Heart left ventricle (tissue), 16 donors: ENCODE measurements at regions not wholly inside any gene's neighbourhood (a gene's known extent, or its start where the extent isn't known, plus 50 kb on each side); places are given as distances from the start of the nearest gene placed in this dataset.

Source experiments
- ATAC-seq, 4 donors: fragments of 200-7000 bp; cut with Tn5 transposase; one replicate each; pipeline ENCODE4 v1.9.1; 2020 to 2022; ENCODE audit warnings: moderate library complexity in 4 of 4, mild to moderate bottlenecking in 3 of 4, moderate number of reproducible peaks in 1 of 4
- DNase-seq, 5 donors: peaks; one replicate each; pipeline ENCODE4 v3.0.0-alpha.2; 2020
- H3K27ac ChIP-seq, 12 donors: fragments of 200-600 bp; sonication (generic) in 4 of 12; one replicate each; pipeline versions ENCODE4 v1.5.0 to v1.8.0; 2016 to 2022; ENCODE audit warnings: mild to moderate bottlenecking in 2 of 12
- H3K27me3 ChIP-seq, 9 donors: fragments of 200-600 bp; sonication (generic) in 2 of 9; one replicate each; pipeline versions ENCODE4 v1.5.1 to v1.8.0; 2016 to 2022; ENCODE audit warnings: mild to moderate bottlenecking in 3 of 9
- H3K36me3 ChIP-seq, 9 donors: fragments of 200-600 bp; sonication (generic) in 2 of 9; one replicate each; pipeline versions ENCODE4 v1.5.0 to v1.8.0; 2018 to 2022; ENCODE audit warnings: mild to moderate bottlenecking in 2 of 9
- H3K4me1 ChIP-seq, 12 donors: fragments of 200-600 bp; sonication (generic) in 4 of 12; one replicate each; pipeline versions ENCODE4 v1.5.0 to v1.8.0; 2016 to 2022; ENCODE audit warnings: mild to moderate bottlenecking in 3 of 12
- H3K4me3 ChIP-seq, 12 donors: fragments of 200-600 bp; sonication (generic) in 4 of 12; one replicate each; pipeline versions ENCODE4 v1.5.0 to v1.8.0; 2017 to 2022; ENCODE audit warnings: mild to moderate bottlenecking in 9 of 12, moderate library complexity in 4 of 12
- H3K9me3 ChIP-seq, 12 donors: fragments of 200-600 bp; sonication (generic) in 4 of 12; one replicate each; pipeline versions ENCODE4 v1.5.0 to v1.8.0; 2016 to 2022; ENCODE audit warnings: mild to moderate bottlenecking in 1 of 12
- CTCF ChIP-seq, 12 donors: fragments of 200-600 bp; sonication (generic) in 4 of 12; IDR thresholded peaks; one replicate each; pipeline versions ENCODE4 v1.5.0 to v1.8.0; 2018 to 2022; ENCODE audit warnings: antibody characterized with exemption in 12 of 12, mild to moderate bottlenecking in 5 of 12
- POLR2A ChIP-seq, 2 donors: fragments of 450-650 bp; IDR thresholded peaks; one replicate each; pipeline ENCODE4 v1.6.1; 2017; ENCODE audit warnings: antibody characterized with exemption in 2 of 2, mild to moderate bottlenecking in 2 of 2, moderate library complexity in 2 of 2
- WGBS, 4 donors: extraction: QIAGEN DNeasy Blood & Tissue Kit in 2 of 4; methylation state at CpG; one replicate each; pipeline versions ENCODE4 v1.1.5 to v1.1.7; 2013 to 2018; 5-methylcytosine and 5-hydroxymethylcytosine counted together
- intact Hi-C, 10 donors: fragments of 100-400 bp; cut with DNase I; formaldehyde crosslinking; loops; one replicate each; pipeline versions ENCODE4 v1.11.1 to v1.14.2; 2022
- donor health status: ischemic (EF 13 %, LVEDD 7.1; RV severe dilation, severe dysfunction).
- donor health status: healthy with polysubstance abuse.
- donor health status: DM: no; HTN: yes; CAD: no.
- donor health status: DM: no; HTN: no; CAD: no.
- donor health status: ischemic (EF 25% LVEDD 6.9; RV normal size, moderate dysfunction).
- donor health status: ischemic (EF 25% LVEDD 5.7; RV mildly dilated, moderate dysfunction).
- donor health status: healthy.
- donor health status: DM: yes; HTN: yes; CAD: no.
- donor health status: ischemic (EF 35%, LVEDD 5.7; RV mildly dilated, moderate dysfunction).
- donor health status: nonischemic (EF 11% LVEDD 7.7; RV severe dilation, severe dysfunction).
- donor health status: DM: yes; HTN: yes; CAD: no.
- donor health status: PGD.
- donor health status: ischemic (EF 29% LVEDD 5.4; RV normal size, mild dysfunction).
- donor health status: nonischemic (EF 23%, LVEDD 6.1; RV moderate dilation, normal function).

GRCh38 chr4:83771113-83771705 lies 235.3 kb downstream of the GPAT3 start:
- H3K27ac ChIP-seq: no peak overlapping the region
- ATAC-seq (peak in 3 of 4 donors; percentile 52 to 71 (median 61)), DNase-seq (peak in 4 of 5 donors; percentile 9 to 35 (median 24))
- intact Hi-C loops: loop anchor here in 8 of 10 donors (5.0 to 10.0 kb wide), 5 partner anchors 76 to 734 kb away; no protein-coding TSS in a partner anchor
- TF ChIP-seq CTCF (IDR thresholded peaks at IDR 0.05) (peak in 11 of 12 donors; percentile 40 to 62 (median 51)), POLR2A (IDR thresholded peaks at IDR 0.05) (no peak)
- no peaks in the 10 kb centered on the region for H3K36me3 ChIP-seq
- WGBS, 4 donors: 4 to 6% (median 6%) methylated on average over 2 of the region's 2 CpGs
- H3K9me3 ChIP-seq: no peaks in the 10 kb centered on the region
- H3K4me1 ChIP-seq: no peaks in the 10 kb centered on the region
- H3K27me3 ChIP-seq: peaks cover 0 to 16% (median 0%) of the 10 kb centered on the region in 9 donors
- no peak overlapping the region for H3K4me3 ChIP-seq

- DNase-seq (no peak), ATAC-seq (no peak)
- no peaks in the 10 kb centered on the region for H3K9me3 ChIP-seq
- no peak for TF ChIP-seq POLR2A (IDR thresholded peaks at IDR 0.05)
- no peak for TF ChIP-seq CTCF (IDR thresholded peaks at IDR 0.05)
- no peak overlapping the region for H3K27ac ChIP-seq
- no peak overlapping the region for H3K4me3 ChIP-seq
- WGBS, 4 donors: 84 to 89% (median 87%) methylated on average over 5 of the region's 5 CpGs
- H3K36me3 ChIP-seq: no peaks in the 10 kb centered on the region
- no peaks in the 10 kb centered on the region for H3K4me1 ChIP-seq
- peaks cover 0 to 16% (median 4%) of the 10 kb centered on the region in 9 donors for H3K27me3 ChIP-seq
- intact Hi-C loops: no loop called here
These were observed 232.2 kb downstream of the GPAT3 start for GRCh38 chr4:83768146-83768545.

- ATAC-seq (no peak), DNase-seq (no peak)
- Histone ChIP-seq H3K27me3 (peaks cover 0 to 16% (median 0%) of the 10 kb centered on the region in 9 donors), H3K27ac (no peak overlapping the region), H3K36me3 (no peaks in the 10 kb centered on the region), H3K9me3 (no peaks in the 10 kb centered on the region), H3K4me3 (no peak overlapping the region), H3K4me1 (no peaks in the 10 kb centered on the region)
- TF ChIP-seq POLR2A (IDR thresholded peaks at IDR 0.05) (no peak), CTCF (IDR thresholded peaks at IDR 0.05) (no peak)
- intact Hi-C loops: no loop called here
- 79 to 87% (median 80%) methylated on average over 2 of the region's 2 CpGs for WGBS, 4 donors
These were observed 231.2 kb downstream of the GPAT3 start for GRCh38 chr4:83767067-83767466.

GRCh38 chr4:83759611-83760010 lies 223.7 kb downstream of the GPAT3 start:
- H3K27ac ChIP-seq: no peak overlapping the region
- no peaks in the 10 kb centered on the region for H3K36me3 ChIP-seq
- no peak for ATAC-seq
- TF ChIP-seq POLR2A (IDR thresholded peaks at IDR 0.05): no peak
- TF ChIP-seq CTCF (IDR thresholded peaks at IDR 0.05): no peak
- H3K4me1 ChIP-seq: no peaks in the 10 kb centered on the region
- WGBS, 4 donors: 78 to 82% (median 81%) methylated on average over 5 of the region's 5 CpGs
- no peak overlapping the region for H3K4me3 ChIP-seq
- H3K27me3 ChIP-seq: peaks cover 0 to 5% (median 0%) of the 10 kb centered on the region in 9 donors
- H3K9me3 ChIP-seq: no peaks in the 10 kb centered on the region
- intact Hi-C loops: no loop called here
- DNase-seq: no peak
